ENCODE measurements at regions not wholly inside any gene's neighbourhood (a gene's known extent, or its start where the extent isn't known, plus 50 kb on each side); places are given as distances from the start of the nearest gene placed in this dataset.

- H3K36me3 ChIP-seq (ENCODE audit: control insufficient read depth, insufficient read depth, low read length): no peaks in the 10 kb centered on the region
- H3K27me3 ChIP-seq (ENCODE audit: control insufficient read depth, insufficient read depth, low read length): no peaks in the 10 kb centered on the region
- no peak for TF ChIP-seq CTCF (IDR thresholded peaks at IDR 0.05; ENCODE audit: insufficient read depth, low read length, severe bottlenecking)
- no peak overlapping the region for H3K4me3 ChIP-seq (ENCODE audit: low read depth, low read length)
- DNase-seq (ENCODE audit: low read depth): no peak
- FAIRE-seq: no peak
Observed at GRCh38 chrX:139196890-139197289, 333.6 kb upstream of the F9 start.

GRCh38 chrX:139194571-139195280, 335.8 kb upstream of the F9 start:
- DNase-seq (ENCODE audit: low read depth): peak; percentile 48
- FAIRE-seq: peak; percentile 7

GRCh38 chrX:139192386-139192961, 338.1 kb upstream of the F9 start:
- FAIRE-seq: no peak

More at GRCh38 chrX:139194571-139195280, 335.8 kb upstream of the F9 start:
- no peaks in the 10 kb centered on the region for H3K27me3 ChIP-seq (ENCODE audit: control insufficient read depth, insufficient read depth, low read length)
- peak overlapping the region; percentile 40 for H3K4me3 ChIP-seq (ENCODE audit: low read depth, low read length)
- no peak for TF ChIP-seq CTCF (IDR thresholded peaks at IDR 0.05; ENCODE audit: insufficient read depth, low read length, severe bottlenecking)
- H3K36me3 ChIP-seq (ENCODE audit: control insufficient read depth, insufficient read depth, low read length): no peaks in the 10 kb centered on the region

GRCh38 chrX:139191746-139192385, 338.7 kb upstream of the F9 start:
- Histone ChIP-seq H3K36me3 (ENCODE audit: control insufficient read depth, insufficient read depth, low read length) (no peaks in the 10 kb centered on the region), H3K27me3 (ENCODE audit: control insufficient read depth, insufficient read depth, low read length) (no peaks in the 10 kb centered on the region), H3K4me3 (ENCODE audit: low read depth, low read length) (no peak overlapping the region)
- DNase-seq (ENCODE audit: low read depth) (no peak), FAIRE-seq (no peak)
- TF ChIP-seq CTCF (IDR thresholded peaks at IDR 0.05; ENCODE audit: insufficient read depth, low read length, severe bottlenecking): no peak

More at GRCh38 chrX:139192386-139192961, 338.1 kb upstream of the F9 start:
- no peak overlapping the region for H3K4me3 ChIP-seq (ENCODE audit: low read depth, low read length)
- DNase-seq (ENCODE audit: low read depth): no peak
- H3K36me3 ChIP-seq (ENCODE audit: control insufficient read depth, insufficient read depth, low read length): no peaks in the 10 kb centered on the region
- no peaks in the 10 kb centered on the region for H3K27me3 ChIP-seq (ENCODE audit: control insufficient read depth, insufficient read depth, low read length)
- TF ChIP-seq CTCF (IDR thresholded peaks at IDR 0.05; ENCODE audit: insufficient read depth, low read length, severe bottlenecking): no peak

- FAIRE-seq (no peak), DNase-seq (ENCODE audit: low read depth) (no peak)
Observed at GRCh38 chrX:139191286-139191685, 339.3 kb upstream of the F9 start.

More at GRCh38 chrX:139191286-139191685, 339.3 kb upstream of the F9 start:
- Histone ChIP-seq H3K4me3 (ENCODE audit: low read depth, low read length) (no peak overlapping the region), H3K27me3 (ENCODE audit: control insufficient read depth, insufficient read depth, low read length) (no peaks in the 10 kb centered on the region), H3K36me3 (ENCODE audit: control insufficient read depth, insufficient read depth, low read length) (no peaks in the 10 kb centered on the region)
- TF ChIP-seq CTCF (IDR thresholded peaks at IDR 0.05; ENCODE audit: insufficient read depth, low read length, severe bottlenecking): no peak

Measured in bronchial epithelial cell (primary cell).